OCI-LY1 (cell line): ENCODE measurements at regions not wholly inside any gene's neighbourhood (a gene's known extent, or its start where the extent isn't known, plus 50 kb on each side); places are given as distances from the start of the nearest gene placed in this dataset.

Source experiments
- CTCF ChIP-seq: fragments of 200-600 bp; sonication (generic), shearing (Covaris generic); IDR thresholded peaks from 2 replicates; pipeline ENCODE4 v1.5.1; 2017; ENCODE audit warnings: mild to moderate bottlenecking, antibody characterized with exemption, low read length, moderate library complexity, mixed read lengths
- EZH2 ChIP-seq: fragments of 200-600 bp; sonication (generic), shearing (Covaris generic); IDR thresholded peaks from 2 replicates; pipeline ENCODE4 v1.8.0; 2017; ENCODE audit warnings: borderline replicate concordance, mixed run types, mild to moderate bottlenecking, antibody characterized with exemption, low read length, moderate library complexity, mixed read lengths

GRCh38 chr19:13693889-13694288, 70.4 kb upstream of the MRI1 start:
- TF ChIP-seq EZH2 (no peak), CTCF (no peak)
